M059J (cell line): ENCODE measurements at regions not wholly inside any gene's neighbourhood (a gene's known extent, or its start where the extent isn't known, plus 50 kb on each side); places are given as distances from the start of the nearest gene placed in this dataset.
A peak's percentile ranks its signal among the peaks of the same experiment; 100 is the strongest.
"Not testable (repeated sequence)": the region's sequence is repeated elsewhere in the genome, so short reads cannot be mapped to it uniquely, and the experiment has no call there.

ENCODE experiments used
- DNase-seq: peaks from one replicate; pipeline ENCODE4 v3.0.0-alpha.2; 2012; ENCODE audit warnings: low read depth

GRCh38 chr6:155853011-155853410, 397.4 kb upstream of the NOX3 start:
- DNase-seq: no peak

DNA sequence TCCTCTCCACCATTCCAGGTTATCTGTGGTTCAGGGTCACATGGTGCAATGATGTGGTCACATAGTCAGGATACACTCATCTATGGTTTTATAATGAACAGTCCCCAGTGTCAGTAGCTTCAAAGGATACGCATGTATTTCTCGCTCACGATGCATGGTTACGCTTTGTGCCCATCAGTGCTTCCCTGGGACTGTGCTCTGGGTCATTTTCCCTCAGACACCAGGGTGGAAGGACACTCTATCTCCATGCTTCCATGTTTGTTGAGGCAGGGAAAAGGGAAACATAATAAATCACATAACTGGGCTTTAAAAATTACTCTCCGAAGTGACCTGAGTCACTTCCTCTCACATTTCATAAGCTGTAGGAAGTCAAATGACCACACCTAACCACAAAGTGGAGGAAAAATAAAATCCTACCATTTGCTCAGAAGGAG, 394.8 kb upstream of the NOX3 start:
- peak; percentile 92 for DNase-seq

GRCh38 chr6:155847711-155848110, 392.1 kb upstream of the NOX3 start:
- no peak for DNase-seq

DNA sequence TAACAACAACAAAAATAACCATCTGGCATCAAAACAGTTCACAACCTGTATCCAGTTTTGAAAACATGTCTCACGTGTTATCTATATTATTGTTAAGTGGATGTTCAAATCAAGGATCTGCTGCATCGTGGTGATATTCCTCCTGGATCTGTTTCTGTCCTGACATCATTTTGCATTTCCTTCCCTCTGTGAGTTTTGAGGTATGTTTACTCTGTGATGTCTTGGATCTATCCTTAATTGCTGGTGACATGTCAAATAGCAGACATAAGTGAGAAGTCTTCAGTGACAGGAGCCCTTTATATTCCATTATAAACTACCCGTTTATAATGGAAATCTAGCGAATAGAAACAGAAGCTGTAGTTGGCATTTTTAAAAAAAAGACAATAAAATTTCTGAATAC, 381.8 kb upstream of the NOX3 start:
- DNase-seq: no peak

DNA sequence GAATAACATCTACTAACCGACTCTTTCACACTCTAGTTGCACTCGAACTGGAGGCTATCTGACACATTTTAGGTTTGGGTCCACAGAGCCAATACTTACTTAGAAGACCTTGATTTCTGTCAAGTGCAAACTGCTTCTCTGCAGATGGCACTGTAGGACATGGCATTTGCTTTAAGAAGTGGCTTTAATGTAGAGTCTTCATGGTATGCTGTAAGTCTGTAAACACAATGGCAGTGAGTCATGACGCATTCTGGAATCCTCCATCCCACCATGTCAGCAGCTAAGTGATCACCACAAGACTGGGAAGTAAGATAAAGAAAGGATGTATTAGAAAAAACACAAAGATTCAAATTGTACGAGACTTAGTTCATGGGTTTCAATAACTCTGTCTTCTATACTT, 377.0 kb upstream of the NOX3 start:
- peak; percentile 83 for DNase-seq

GRCh38 chr6:155830531-155830930, 374.9 kb upstream of the NOX3 start:
- DNase-seq: no peak

- DNase-seq: no peak
Observed at GRCh38 chr6:155829646-155830045, 374.0 kb upstream of the NOX3 start.

DNA sequence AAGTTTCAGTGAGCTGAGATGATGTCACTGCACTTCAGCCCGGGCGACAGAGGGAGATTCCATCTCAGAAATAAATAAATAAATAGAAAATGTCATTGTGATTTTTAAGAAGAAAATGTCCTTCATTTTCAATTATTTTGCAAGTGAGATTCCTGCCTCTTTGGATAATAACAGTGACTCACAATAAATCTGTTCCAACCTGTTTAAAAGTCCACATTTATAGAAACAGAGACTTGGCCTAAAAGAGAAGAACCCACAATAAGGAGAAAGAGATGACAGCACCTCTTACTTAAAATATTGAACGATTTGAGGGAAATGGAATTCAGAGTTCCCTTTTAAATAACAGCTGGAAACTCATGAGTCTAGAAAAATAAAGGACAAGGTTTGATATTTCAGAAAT, 373.4 kb upstream of the NOX3 start:
- no peak for DNase-seq

DNA sequence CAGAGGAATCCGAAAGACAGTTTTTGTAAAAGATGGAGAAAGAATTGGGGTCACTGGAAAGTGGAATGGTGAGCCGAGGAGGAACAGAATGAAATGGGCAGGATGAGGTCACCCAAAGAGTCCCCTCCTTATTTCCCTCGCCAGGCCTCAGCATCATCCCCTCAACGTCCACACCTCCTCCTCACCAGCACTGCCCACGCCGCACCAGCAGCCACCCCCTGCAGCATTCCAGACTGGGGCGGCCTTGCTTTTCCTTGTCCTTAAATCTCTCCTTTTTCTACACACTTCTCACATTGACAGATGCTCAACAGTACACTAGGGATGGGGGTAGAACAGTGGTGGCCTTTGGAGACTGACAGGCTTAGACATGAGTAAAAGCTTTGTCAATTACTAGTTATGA, 363.1 kb upstream of the NOX3 start:
- no peak for DNase-seq

GRCh38 chr6:155813548-155813947, 357.9 kb upstream of the NOX3 start:
- DNase-seq: no peak

GRCh38 chr6:155807243-155807642, 351.6 kb upstream of the NOX3 start:
- no peak for DNase-seq

- no peak for DNase-seq
Observed at GRCh38 chr6:155801046-155801445, 345.4 kb upstream of the NOX3 start.

- DNase-seq: not testable (repeated sequence)
Observed at GRCh38 chr6:155798876-155799275, 343.2 kb upstream of the NOX3 start.

DNA sequence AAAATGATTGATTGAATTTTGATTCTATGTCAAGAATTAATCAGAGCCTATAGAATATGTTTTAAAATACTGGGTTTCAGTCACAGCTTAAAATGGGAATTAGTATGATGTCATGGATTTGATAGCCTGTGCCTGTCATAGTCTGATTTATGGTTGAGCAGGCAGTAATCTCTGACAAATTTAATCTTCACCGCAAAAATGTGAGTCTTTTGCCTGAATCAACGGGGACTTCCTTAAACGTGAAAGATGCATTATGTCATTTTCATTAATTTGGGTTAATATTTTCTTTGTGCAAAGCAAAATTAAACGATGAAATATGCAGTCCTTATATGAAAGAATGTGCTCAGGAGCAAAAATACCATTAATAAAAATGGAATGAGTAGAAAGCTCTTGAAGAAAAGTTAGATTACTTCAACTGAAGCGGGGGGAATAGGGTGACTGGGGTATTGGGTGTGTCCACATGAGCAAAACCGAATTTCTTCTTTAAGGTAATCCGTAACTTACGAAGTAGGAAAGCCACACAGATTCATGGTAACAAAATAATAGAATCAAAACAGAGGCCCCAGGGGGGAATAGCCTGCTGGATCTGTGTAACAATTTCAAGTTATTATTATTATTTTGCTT, 339.6 kb upstream of the NOX3 start:
- peak; percentile 61 for DNase-seq

DNA sequence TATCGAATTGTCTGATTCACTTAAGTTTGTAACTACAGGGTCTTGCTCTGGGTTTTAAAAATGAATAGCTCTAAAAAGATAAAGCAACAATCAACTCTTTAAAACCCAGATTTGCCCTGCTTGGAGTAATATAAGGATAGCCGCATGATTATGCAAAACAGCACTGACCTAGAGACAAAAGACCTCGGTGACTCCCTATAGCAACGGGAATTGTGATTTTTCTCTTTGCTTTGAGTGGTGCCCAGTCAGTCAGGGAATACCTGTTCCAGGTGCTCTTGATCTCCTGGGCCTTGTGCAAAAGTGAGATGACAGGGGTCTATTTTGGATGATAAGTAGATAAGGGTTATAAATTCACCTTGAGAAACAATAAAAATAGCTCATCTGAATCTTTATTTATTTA, 336.3 kb upstream of the NOX3 start:
- DNase-seq: no peak

- no peak for DNase-seq
Observed at GRCh38 chr6:155791186-155791585, 335.5 kb upstream of the NOX3 start.

DNA sequence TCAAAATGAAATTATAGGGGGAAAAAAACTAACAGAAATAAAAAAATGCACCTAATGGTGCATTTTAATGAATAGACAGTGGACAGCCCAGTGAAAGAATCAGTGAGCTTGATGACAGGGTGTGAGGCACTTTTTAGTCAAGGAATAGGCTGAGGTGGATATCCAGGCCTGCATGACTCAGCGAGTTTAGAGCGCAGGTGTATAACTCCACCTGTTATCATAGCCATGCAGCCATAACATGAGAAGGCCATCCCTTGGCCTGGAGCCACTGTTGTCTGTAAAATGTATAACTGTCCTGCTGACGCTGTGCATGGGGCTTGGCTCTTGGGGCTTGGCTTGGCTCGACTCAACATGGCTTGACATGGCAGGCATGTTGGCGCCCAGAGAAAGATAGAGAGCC, 331.5 kb upstream of the NOX3 start:
- DNase-seq: no peak

DNA sequence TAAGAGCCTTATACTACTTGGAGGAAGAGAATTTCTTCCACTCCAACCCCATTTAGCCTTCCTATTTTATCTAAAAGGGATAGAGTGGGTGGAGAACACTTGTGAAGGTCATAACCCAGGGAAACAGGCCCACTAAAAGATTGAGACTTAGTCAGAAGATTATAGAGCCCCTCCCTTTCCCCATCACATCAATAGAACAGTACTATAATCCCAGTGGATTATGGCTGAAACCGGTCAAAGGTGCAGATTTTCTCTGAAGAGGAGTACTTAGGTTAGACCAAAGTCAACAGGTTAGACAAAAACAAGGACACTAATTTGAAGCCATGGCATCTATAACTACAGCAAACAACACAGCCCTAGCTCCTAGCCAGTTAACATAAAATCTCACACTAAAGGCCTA, 330.9 kb upstream of the NOX3 start:
- no peak for DNase-seq

GRCh38 chr6:155782739-155783459, 327.3 kb upstream of the NOX3 start:
- DNase-seq: peak; percentile 89

- peak; percentile 99 for DNase-seq
Observed at GRCh38 chr6:155782320-155782731, 326.7 kb upstream of the NOX3 start.

- no peak for DNase-seq
Observed at GRCh38 chr6:155779456-155779855, 323.8 kb upstream of the NOX3 start.

GRCh38 chr6:155778336-155778735, 322.7 kb upstream of the NOX3 start:
- peak; percentile 23 for DNase-seq

- DNase-seq: no peak
Observed at GRCh38 chr6:155771822-155772221, 316.2 kb upstream of the NOX3 start.

DNA sequence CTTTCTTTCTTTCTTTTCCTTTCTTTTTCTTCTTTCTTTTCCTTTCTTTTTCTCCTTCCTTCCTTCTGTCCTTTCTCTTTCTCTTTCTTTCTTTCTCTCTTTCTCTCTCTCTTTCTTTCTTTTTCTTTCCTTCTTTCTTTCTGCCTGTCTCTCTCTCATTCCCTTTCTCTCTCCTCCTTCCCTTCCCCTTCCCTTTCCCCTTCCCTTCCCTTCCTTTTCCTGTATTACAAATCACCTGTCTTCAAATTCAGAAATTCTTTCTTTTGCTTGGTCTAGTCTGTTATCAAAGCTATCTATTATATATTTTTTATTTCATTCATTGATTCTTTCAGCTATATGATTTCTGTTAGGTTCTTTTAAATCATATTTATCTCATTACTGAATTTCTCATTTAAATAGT, 315.2 kb upstream of the NOX3 start:
- no peak for DNase-seq
